Uterus (tissue), 2 donors: ENCODE measurements at regions not wholly inside any gene's neighbourhood (a gene's known extent, or its start where the extent isn't known, plus 50 kb on each side); places are given as distances from the start of the nearest gene placed in this dataset.

ENCODE experiments used
- CTCF ChIP-seq, 4 experiments: fragments of 200-600 bp in 2 of 4; fragments of 450-650 bp in 2 of 4; sonication (generic) in 2 of 4; IDR thresholded peaks; one replicate each; pipeline ENCODE4 v1.5.1; 2016 to 2019; ENCODE audit warnings: antibody characterized with exemption in 4 of 4, mild to moderate bottlenecking in 2 of 4, moderate library complexity in 1 of 4
- POLR2A ChIP-seq, 2 donors: fragments of 450-650 bp; IDR thresholded peaks; one replicate each; pipeline ENCODE4 v1.6.1; 2016; ENCODE audit warnings: antibody characterized with exemption in 2 of 2, mild to moderate bottlenecking in 1 of 2, moderate library complexity in 1 of 2

- TF ChIP-seq CTCF (IDR thresholded peaks at IDR 0.05) (no peak), POLR2A (IDR thresholded peaks at IDR 0.05) (no peak)
Measured at GRCh38 chr21:16589006-16589898, 859.5 kb downstream of the USP25 start.
